ENCODE measurements at regions not wholly inside any gene's neighbourhood (a gene's known extent, or its start where the extent isn't known, plus 50 kb on each side); places are given as distances from the start of the nearest gene placed in this dataset.

GRCh38 chr14:99029145-99029915 lies 242.7 kb downstream of the BCL11B start:
- Mint-ChIP-seq H3K27me3 (ENCODE audit: low read depth, poor library complexity) (peaks cover 44% of the 10 kb centered on the region), H3K27ac (no peak overlapping the region), H3K9me3 (peaks cover 18% of the 10 kb centered on the region), H3K4me3 (no peak overlapping the region), H3K36me3 (ENCODE audit: low read depth) (no peaks in the 10 kb centered on the region), H3K4me1 (peaks cover 5% of the 10 kb centered on the region)
- no peak for TF ChIP-seq CTCF (IDR thresholded peaks at IDR 0.05)
- no peak for DNase-seq

- DNase-seq, result no peak
- Mint-ChIP-seq H3K27me3 (ENCODE audit: low read depth, poor library complexity) (peaks cover 44% of the 10 kb centered on the region), H3K9me3 (peaks cover 18% of the 10 kb centered on the region), H3K4me1 (peaks cover 10% of the 10 kb centered on the region), H3K36me3 (ENCODE audit: low read depth) (no peaks in the 10 kb centered on the region), H3K4me3 (no peak overlapping the region), H3K27ac (no peak overlapping the region)
- TF ChIP-seq CTCF (IDR thresholded peaks at IDR 0.05), result no peak
Observed at GRCh38 chr14:99029916-99030305, 242.1 kb downstream of the BCL11B start.

GRCh38 chr14:99030454-99030853 lies 241.5 kb downstream of the BCL11B start:
- Mint-ChIP-seq H3K4me3 (no peak overlapping the region), H3K36me3 (ENCODE audit: low read depth) (no peaks in the 10 kb centered on the region), H3K27me3 (ENCODE audit: low read depth, poor library complexity) (peaks cover 44% of the 10 kb centered on the region), H3K4me1 (peaks cover 12% of the 10 kb centered on the region), H3K9me3 (peaks cover 18% of the 10 kb centered on the region), H3K27ac (no peak overlapping the region)
- TF ChIP-seq CTCF (IDR thresholded peaks at IDR 0.05), result no peak
- DNase-seq, result no peak

GRCh38 chr14:99032759-99033158 lies 239.2 kb downstream of the BCL11B start:
- H3K36me3 Mint-ChIP-seq (ENCODE audit: low read depth), result no peaks in the 10 kb centered on the region
- peaks cover 14% of the 10 kb centered on the region for H3K9me3 Mint-ChIP-seq
- H3K4me1 Mint-ChIP-seq, result peaks cover 22% of the 10 kb centered on the region
- no peak overlapping the region for H3K4me3 Mint-ChIP-seq
- DNase-seq, result no peak
- no peak overlapping the region for H3K27ac Mint-ChIP-seq
- peaks cover 37% of the 10 kb centered on the region for H3K27me3 Mint-ChIP-seq (ENCODE audit: low read depth, poor library complexity)
- no peak for TF ChIP-seq CTCF (IDR thresholded peaks at IDR 0.05)

- H3K36me3 Mint-ChIP-seq (ENCODE audit: low read depth), result no peaks in the 10 kb centered on the region
- peaks cover 22% of the 10 kb centered on the region for H3K4me1 Mint-ChIP-seq
- no peak for DNase-seq
- H3K27ac Mint-ChIP-seq, result no peak overlapping the region
- peaks cover 14% of the 10 kb centered on the region for H3K9me3 Mint-ChIP-seq
- TF ChIP-seq CTCF (IDR thresholded peaks at IDR 0.05), result no peak
- H3K27me3 Mint-ChIP-seq (ENCODE audit: low read depth, poor library complexity), result peaks cover 33% of the 10 kb centered on the region
- H3K4me3 Mint-ChIP-seq, result no peak overlapping the region
Observed at GRCh38 chr14:99033951-99034350, 238.0 kb downstream of the BCL11B start.

- Mint-ChIP-seq H3K27ac (no peak overlapping the region), H3K36me3 (ENCODE audit: low read depth) (no peaks in the 10 kb centered on the region), H3K9me3 (peaks cover 14% of the 10 kb centered on the region), H3K4me3 (no peak overlapping the region), H3K4me1 (peaks cover 22% of the 10 kb centered on the region), H3K27me3 (ENCODE audit: low read depth, poor library complexity) (peaks cover 33% of the 10 kb centered on the region)
- no peak for DNase-seq
- no peak for TF ChIP-seq CTCF (IDR thresholded peaks at IDR 0.05)
Observed at GRCh38 chr14:99034711-99035171, 237.3 kb downstream of the BCL11B start.

Measured in nephron progenitor cell (in vitro differentiated cells).